Caco-2 (cell line): ENCODE measurements at regions not wholly inside any gene's neighbourhood (a gene's known extent, or its start where the extent isn't known, plus 50 kb on each side); places are given as distances from the start of the nearest gene placed in this dataset.

Source experiments
- BruUV-seq: library from RNA; stranded (reverse); fragments of 400-500 nt; replicated peaks from 2 replicates; lab custom pipeline; 2021; lab: Mats Ljungman, UMichigan
- CTCF ChIA-PET: fragments of 300-600 bp; sonication (Branson Sonifier 250); formaldehyde crosslinking; loops from one replicate; lab custom pipeline; 2022; ENCODE audit warnings: antibody characterized with exemption; lab: Charles Lee
- POLR2A ChIA-PET: fragments of 300-600 bp; sonication (Branson Sonifier 250); formaldehyde crosslinking; loops from one replicate; lab custom pipeline; 2022; ENCODE audit warnings: antibody characterized with exemption; lab: Charles Lee
- DNase-seq, 2 experiments: peaks; one replicate each; pipeline versions ENCODE4 v3.0.0 to v3.0.0-alpha.2; 2020 to 2022
- H3K27me3 ChIP-seq: replicated peaks from 2 replicates; pipeline ENCODE4 v1.6.0; 2011; ENCODE audit warnings: low read length; ENCODE audit not compliant: control insufficient read depth, insufficient read depth
- H3K36me3 ChIP-seq: 2 replicates; pipeline ENCODE4 v1.5.1; 2011; ENCODE audit warnings: low read length; ENCODE audit not compliant: control insufficient read depth, insufficient read depth
- H3K4me1 ChIP-seq: fragments of 250-450 bp; sonication (Bioruptor Pico); 2 replicates; pipeline ENCODE4 v1.5.1; 2020; ENCODE audit warnings: mild to moderate bottlenecking
- H3K4me3 ChIP-seq: 2 replicates; pipeline ENCODE4 v1.5.1; 2011; ENCODE audit warnings: low read depth, mild to moderate bottlenecking, control low read depth, low read length
- H3K9me3 ChIP-seq: fragments of 250-450 bp; sonication (Bioruptor Pico); 2 replicates; pipeline ENCODE4 v1.5.1; 2020; ENCODE audit warnings: mild to moderate bottlenecking, moderate library complexity
- H3K27ac Mint-ChIP-seq: one replicate; pipeline ENCODE4 v1.8.0; 2022; ENCODE audit warnings: mixed read lengths; ENCODE audit not compliant: unreplicated experiment
- H3K27me3 Mint-ChIP-seq: one replicate; pipeline ENCODE4 v1.8.0; 2022; ENCODE audit warnings: mixed read lengths; ENCODE audit not compliant: insufficient read depth, unreplicated experiment
- H3K36me3 Mint-ChIP-seq: one replicate; pipeline ENCODE4 v1.8.0; 2022; ENCODE audit warnings: mild to moderate bottlenecking, mixed read lengths; ENCODE audit not compliant: insufficient read depth, unreplicated experiment
- H3K4me1 Mint-ChIP-seq: one replicate; pipeline ENCODE4 v1.8.0; 2022; ENCODE audit warnings: low read depth, mixed read lengths; ENCODE audit not compliant: unreplicated experiment
- H3K4me3 Mint-ChIP-seq: one replicate; pipeline ENCODE4 v1.8.0; 2022; ENCODE audit warnings: mild to moderate bottlenecking, moderate library complexity, mixed read lengths; ENCODE audit not compliant: unreplicated experiment
- H3K9me3 Mint-ChIP-seq: one replicate; pipeline ENCODE4 v1.8.0; 2022; ENCODE audit warnings: mixed read lengths; ENCODE audit not compliant: unreplicated experiment
- CTCF ChIP-seq, 2 experiments: fragments of 200-600 bp in 1 of 2; IDR thresholded peaks; 1 replicate in 1 of 2; 2 replicates in 1 of 2; pipeline versions ENCODE4 v1.5.1 to v1.8.0; 2011 to 2022; ENCODE audit warnings: antibody characterized with exemption in 1 of 2, control low read depth in 1 of 2, inconsistent platforms in 1 of 2, low read depth in 1 of 2, low read length in 1 of 2, mild to moderate bottlenecking in 1 of 2, moderate library complexity in 1 of 2; ENCODE audit not compliant: insufficient read depth in 1 of 2, severe bottlenecking in 1 of 2, unreplicated experiment in 1 of 2
- intact Hi-C: fragments of 100-400 bp; cut with micrococcal nuclease; formaldehyde crosslinking; loops from one replicate; pipeline ENCODE4 v1.10.0; 2022; ENCODE audit not compliant: unreplicated experiment

- ChIA-PET POLR2A (no interaction called here), CTCF (no interaction called here)
- peaks cover 11% of the 10 kb centered on the region for H3K4me1 ChIP-seq
- no peaks in the 10 kb centered on the region for H3K27me3 Mint-ChIP-seq
- H3K4me1 Mint-ChIP-seq = peaks cover 16% of the 10 kb centered on the region
- H3K36me3 ChIP-seq = no peaks in the 10 kb centered on the region
- no peaks in the 10 kb centered on the region for H3K9me3 ChIP-seq
- H3K4me3 ChIP-seq = no peak overlapping the region
- H3K36me3 Mint-ChIP-seq = no peaks in the 10 kb centered on the region
- no TSS peak for BruUV-seq
- no peak overlapping the region for H3K27ac Mint-ChIP-seq
- H3K4me3 Mint-ChIP-seq = no peak overlapping the region
- TF ChIP-seq CTCF (IDR thresholded peaks at IDR 0.05; ENCODE audit: insufficient read depth in 1 of 2, low read depth in 1 of 2, low read length in 1 of 2, severe bottlenecking in 1 of 2, unreplicated experiment in 1 of 2) = no peak
- H3K9me3 Mint-ChIP-seq = no peaks in the 10 kb centered on the region
- no peaks in the 10 kb centered on the region for H3K27me3 ChIP-seq
- no peak for DNase-seq
- intact Hi-C loops = no loop called here
Measured at GRCh38 chr13:83007226-83007625, 875.0 kb downstream of the SLITRK1 start.

- DNase-seq = no peak
- TF ChIP-seq CTCF (IDR thresholded peaks at IDR 0.05; ENCODE audit: insufficient read depth in 1 of 2, low read depth in 1 of 2, low read length in 1 of 2, severe bottlenecking in 1 of 2, unreplicated experiment in 1 of 2) = no peak
- Mint-ChIP-seq H3K9me3 (no peaks in the 10 kb centered on the region), H3K4me3 (no peak overlapping the region), H3K27me3 (no peaks in the 10 kb centered on the region), H3K4me1 (peaks cover 16% of the 10 kb centered on the region), H3K27ac (no peak overlapping the region), H3K36me3 (no peaks in the 10 kb centered on the region)
- intact Hi-C loops = no loop called here
- no peaks in the 10 kb centered on the region for H3K36me3 ChIP-seq
- CTCF ChIA-PET = no interaction called here
- no peak overlapping the region for H3K4me3 ChIP-seq
- no peaks in the 10 kb centered on the region for H3K27me3 ChIP-seq
- H3K4me1 ChIP-seq = peaks cover 11% of the 10 kb centered on the region
- POLR2A ChIA-PET = no interaction called here
- no peaks in the 10 kb centered on the region for H3K9me3 ChIP-seq
- BruUV-seq = no TSS peak
Measured at GRCh38 chr13:83003185-83003584, 879.1 kb downstream of the SLITRK1 start.

- Mint-ChIP-seq H3K4me3 (no peak overlapping the region), H3K36me3 (no peaks in the 10 kb centered on the region), H3K9me3 (no peaks in the 10 kb centered on the region), H3K27me3 (peaks cover 3% of the 10 kb centered on the region), H3K4me1 (no peaks in the 10 kb centered on the region), H3K27ac (no peak overlapping the region)
- intact Hi-C loops = no loop called here
- Histone ChIP-seq H3K27me3 (no peaks in the 10 kb centered on the region), H3K36me3 (no peaks in the 10 kb centered on the region), H3K4me3 (no peak overlapping the region), H3K4me1 (no peaks in the 10 kb centered on the region), H3K9me3 (no peaks in the 10 kb centered on the region; the same call in 1 of the 2 replicates)
- no peak for TF ChIP-seq CTCF (IDR thresholded peaks at IDR 0.05; ENCODE audit: insufficient read depth in 1 of 2, low read depth in 1 of 2, low read length in 1 of 2, severe bottlenecking in 1 of 2, unreplicated experiment in 1 of 2)
- no TSS peak for BruUV-seq
- CTCF ChIA-PET = no interaction called here
- POLR2A ChIA-PET = no interaction called here
- DNase-seq = no peak
Measured at GRCh38 chr13:82993417-82993816, 888.9 kb downstream of the SLITRK1 start.
